Fibroblast of lung (primary cell): ENCODE measurements at regions not wholly inside any gene's neighbourhood (a gene's known extent, or its start where the extent isn't known, plus 50 kb on each side); places are given as distances from the start of the nearest gene placed in this dataset.

Experiments used
- DNase-seq, 2 donors: peaks; one replicate each; pipeline versions ENCODE4 v3.0.0 to v3.0.0-alpha.2; 2010; ENCODE audit warnings: low read depth in 2 of 2
- H2AFZ ChIP-seq: 2 replicates; pipeline ENCODE4 v1.5.1; 2012; ENCODE audit warnings: low read length, control low read depth, inconsistent platforms
- H3K27ac ChIP-seq: 2 replicates; pipeline ENCODE4 v1.5.1; 2011; ENCODE audit warnings: low read length, control low read depth; ENCODE audit not compliant: insufficient read depth
- H3K27me3 ChIP-seq: 2 replicates; pipeline ENCODE4 v1.5.1; 2011; ENCODE audit warnings: mild to moderate bottlenecking, low read length; ENCODE audit not compliant: control insufficient read depth, insufficient read depth
- H3K36me3 ChIP-seq: 2 replicates; pipeline ENCODE4 v1.5.1; 2011; ENCODE audit warnings: low read length; ENCODE audit not compliant: control insufficient read depth, insufficient read depth
- H3K4me1 ChIP-seq: 2 replicates; pipeline ENCODE4 v1.5.1; 2011; ENCODE audit warnings: low read length; ENCODE audit not compliant: control insufficient read depth, insufficient read depth; ENCODE audit errors: extremely low read depth
- H3K4me2 ChIP-seq: 2 replicates; pipeline ENCODE4 v1.5.1; 2011; ENCODE audit warnings: low read length, control low read depth; ENCODE audit not compliant: insufficient read depth; ENCODE audit errors: extremely low read depth
- H3K4me3 ChIP-seq, 4 experiments: fragments of 200-600 bp in 1 of 4; sonication (generic) in 1 of 4; replicated peaks in 1 of 4; 2 replicates each; pipeline ENCODE4 v1.5.1; 2011 to 2016; ENCODE audit warnings: low read length in 4 of 4, low read depth in 3 of 4, mild to moderate bottlenecking in 3 of 4, control low read depth in 2 of 4, inconsistent platforms in 1 of 4, mixed read lengths in 1 of 4; ENCODE audit not compliant: insufficient read depth in 1 of 4; ENCODE audit errors: control extremely low read depth in 1 of 4
- H3K79me2 ChIP-seq: 2 replicates; pipeline ENCODE4 v1.5.1; 2012; ENCODE audit warnings: mild to moderate bottlenecking, low read length, inconsistent platforms; ENCODE audit not compliant: control insufficient read depth, insufficient read depth
- H3K9ac ChIP-seq: 2 replicates; pipeline ENCODE4 v1.5.1; 2011; ENCODE audit warnings: mild to moderate bottlenecking, low read length, control low read depth; ENCODE audit not compliant: insufficient read depth
- H3K9me3 ChIP-seq: 2 replicates; pipeline ENCODE4 v1.5.1; 2012; ENCODE audit warnings: low read depth, low read length; ENCODE audit not compliant: control insufficient read depth, insufficient read depth
- H4K20me1 ChIP-seq: 2 replicates; pipeline ENCODE4 v1.5.1; 2011; ENCODE audit warnings: low read length; ENCODE audit not compliant: control insufficient read depth, insufficient read depth; ENCODE audit errors: extremely low read depth
- EZH2 ChIP-seq: IDR thresholded peaks from 2 replicates; pipeline ENCODE4 v1.5.1; 2012; ENCODE audit warnings: low read length, control low read depth, mild to moderate bottlenecking; ENCODE audit errors: missing control alignments
- TF ChIP-seq, protein P1 (sequence below), 2 donors: IDR thresholded peaks in 1 of 2; conservative IDR thresholded peaks in 1 of 2; 1 replicate in 1 of 2; 2 replicates in 1 of 2; pipeline ENCODE4 v1.5.1; 2011 to 2012; ENCODE audit warnings: low read length in 2 of 2, control low read depth in 1 of 2, inconsistent platforms in 1 of 2, low read depth in 1 of 2, mild to moderate bottlenecking in 1 of 2

GRCh38 chr13:83386609-83387008 is 495.7 kb downstream of the SLITRK1 start:
- no peaks in the 10 kb centered on the region for H3K9me3 ChIP-seq
- no peaks in the 10 kb centered on the region for H3K79me2 ChIP-seq
- no peak overlapping the region for H3K4me3 ChIP-seq
- H4K20me1 ChIP-seq = no peaks in the 10 kb centered on the region
- no peak overlapping the region for H2AFZ ChIP-seq
- TF ChIP-seq, protein P1, sequence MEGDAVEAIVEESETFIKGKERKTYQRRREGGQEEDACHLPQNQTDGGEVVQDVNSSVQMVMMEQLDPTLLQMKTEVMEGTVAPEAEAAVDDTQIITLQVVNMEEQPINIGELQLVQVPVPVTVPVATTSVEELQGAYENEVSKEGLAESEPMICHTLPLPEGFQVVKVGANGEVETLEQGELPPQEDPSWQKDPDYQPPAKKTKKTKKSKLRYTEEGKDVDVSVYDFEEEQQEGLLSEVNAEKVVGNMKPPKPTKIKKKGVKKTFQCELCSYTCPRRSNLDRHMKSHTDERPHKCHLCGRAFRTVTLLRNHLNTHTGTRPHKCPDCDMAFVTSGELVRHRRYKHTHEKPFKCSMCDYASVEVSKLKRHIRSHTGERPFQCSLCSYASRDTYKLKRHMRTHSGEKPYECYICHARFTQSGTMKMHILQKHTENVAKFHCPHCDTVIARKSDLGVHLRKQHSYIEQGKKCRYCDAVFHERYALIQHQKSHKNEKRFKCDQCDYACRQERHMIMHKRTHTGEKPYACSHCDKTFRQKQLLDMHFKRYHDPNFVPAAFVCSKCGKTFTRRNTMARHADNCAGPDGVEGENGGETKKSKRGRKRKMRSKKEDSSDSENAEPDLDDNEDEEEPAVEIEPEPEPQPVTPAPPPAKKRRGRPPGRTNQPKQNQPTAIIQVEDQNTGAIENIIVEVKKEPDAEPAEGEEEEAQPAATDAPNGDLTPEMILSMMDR (conservative IDR thresholded peaks at IDR 0.05 in 1 of 2, IDR thresholded peaks at IDR 0.05 in 1 of 2; ENCODE audit: low read depth in 1 of 2, low read length in 2 of 2) = no peak
- TF ChIP-seq EZH2 = no peak
- no peak overlapping the region for H3K4me2 ChIP-seq
- H3K36me3 ChIP-seq = no peaks in the 10 kb centered on the region
- peak in 1 of 2 donors; percentile 55 for DNase-seq
- no peaks in the 10 kb centered on the region for H3K27me3 ChIP-seq
- H3K27ac ChIP-seq = no peak overlapping the region
- H3K9ac ChIP-seq = no peak overlapping the region
- no peaks in the 10 kb centered on the region for H3K4me1 ChIP-seq

GRCh38 chr13:83378908-83379307 is 503.4 kb downstream of the SLITRK1 start:
- Histone ChIP-seq H3K9me3 (no peaks in the 10 kb centered on the region), H4K20me1 (no peaks in the 10 kb centered on the region), H3K4me2 (no peak overlapping the region), H3K4me1 (no peaks in the 10 kb centered on the region), H3K36me3 (no peaks in the 10 kb centered on the region), H3K4me3 (no peak overlapping the region), H2AFZ (no peak overlapping the region), H3K27me3 (no peaks in the 10 kb centered on the region), H3K9ac (no peak overlapping the region), H3K27ac (no peak overlapping the region), H3K79me2 (no peaks in the 10 kb centered on the region)
- TF ChIP-seq, protein P1 (conservative IDR thresholded peaks at IDR 0.05 in 1 of 2, IDR thresholded peaks at IDR 0.05 in 1 of 2; ENCODE audit: low read depth in 1 of 2, low read length in 2 of 2) = no peak
- no peak for TF ChIP-seq EZH2
- DNase-seq = peak in 1 of 2 donors; percentile 8

DNA sequence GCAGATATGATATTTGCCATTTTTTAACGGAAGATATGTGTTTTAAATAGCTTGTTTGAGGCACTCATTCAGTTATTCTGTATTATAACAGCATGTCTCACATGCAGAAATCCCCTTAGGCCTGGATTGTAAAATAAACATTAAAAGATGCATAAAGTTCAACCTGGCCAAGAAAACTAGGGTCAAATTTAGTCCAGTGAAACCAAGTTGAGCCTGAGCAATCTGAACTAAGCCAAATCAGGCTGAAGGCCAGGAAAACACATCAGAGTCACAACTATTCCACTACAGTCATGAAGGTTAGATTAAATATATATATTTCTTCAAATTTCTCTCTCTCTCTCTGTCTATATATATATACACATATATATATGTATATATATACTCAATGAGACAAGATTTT is 504.8 kb downstream of the SLITRK1 start:
- no peaks in the 10 kb centered on the region for H3K9me3 ChIP-seq
- no peak overlapping the region for H3K4me2 ChIP-seq
- H3K9ac ChIP-seq = no peak overlapping the region
- H4K20me1 ChIP-seq = no peaks in the 10 kb centered on the region
- no peaks in the 10 kb centered on the region for H3K36me3 ChIP-seq
- H3K4me1 ChIP-seq = no peaks in the 10 kb centered on the region
- no peak overlapping the region for H2AFZ ChIP-seq
- TF ChIP-seq, protein P1 (conservative IDR thresholded peaks at IDR 0.05 in 1 of 2, IDR thresholded peaks at IDR 0.05 in 1 of 2; ENCODE audit: low read depth in 1 of 2, low read length in 2 of 2) = no peak
- TF ChIP-seq EZH2 = no peak
- DNase-seq = peak in 1 of 2 donors; percentile 80
- H3K27ac ChIP-seq = no peak overlapping the region
- H3K4me3 ChIP-seq = no peak overlapping the region
- H3K27me3 ChIP-seq = no peaks in the 10 kb centered on the region
- H3K79me2 ChIP-seq = no peaks in the 10 kb centered on the region
